Glutamatergic neuron (in vitro differentiated cells): ENCODE measurements at regions not wholly inside any gene's neighbourhood (a gene's known extent, or its start where the extent isn't known, plus 50 kb on each side); places are given as distances from the start of the nearest gene placed in this dataset.

Source experiments
- DNase-seq: peaks from one replicate; pipeline ENCODE4 v3.0.0; 2022
- H3K27ac Mint-ChIP-seq: one replicate; pipeline ENCODE4 v1.8.0; 2020; ENCODE audit warnings: mild to moderate bottlenecking, mixed read lengths, inconsistent platforms; ENCODE audit not compliant: unreplicated experiment
- H3K27me3 Mint-ChIP-seq: one replicate; pipeline ENCODE4 v1.8.0; 2020; ENCODE audit warnings: mild to moderate bottlenecking, moderate library complexity, mixed read lengths, inconsistent platforms; ENCODE audit not compliant: unreplicated experiment
- H3K36me3 Mint-ChIP-seq: one replicate; pipeline ENCODE4 v1.8.0; 2020; ENCODE audit warnings: mild to moderate bottlenecking, mixed read lengths, inconsistent platforms; ENCODE audit not compliant: unreplicated experiment
- H3K4me1 Mint-ChIP-seq: one replicate; pipeline ENCODE4 v1.8.0; 2020; ENCODE audit warnings: mild to moderate bottlenecking, low read depth, mixed read lengths, inconsistent platforms; ENCODE audit not compliant: unreplicated experiment
- H3K4me3 Mint-ChIP-seq: one replicate; pipeline ENCODE4 v1.8.0; 2020; ENCODE audit warnings: mild to moderate bottlenecking, mixed read lengths, inconsistent platforms; ENCODE audit not compliant: unreplicated experiment
- H3K9me3 Mint-ChIP-seq: one replicate; pipeline ENCODE4 v1.8.0; 2020; ENCODE audit warnings: mild to moderate bottlenecking, moderate library complexity, mixed read lengths, inconsistent platforms; ENCODE audit not compliant: unreplicated experiment
- CTCF ChIP-seq: fragments of 200-600 bp; sonication (generic); IDR thresholded peaks from one replicate; pipeline ENCODE4 v1.5.0; 2021; ENCODE audit not compliant: partially characterized antibody, unreplicated experiment

- Mint-ChIP-seq H3K4me1 (peaks cover 2% of the 10 kb centered on the region), H3K9me3 (no peaks in the 10 kb centered on the region)
Observed at GRCh38 chrX:40205471-40205870, 107.7 kb upstream of the BCOR start.

GRCh38 chrX:40202456-40202855 is 104.7 kb upstream of the BCOR start:
- no peaks in the 10 kb centered on the region for H3K27me3 Mint-ChIP-seq
- H3K27ac Mint-ChIP-seq = no peak overlapping the region
- H3K36me3 Mint-ChIP-seq = no peaks in the 10 kb centered on the region
- peaks cover 4% of the 10 kb centered on the region for H3K9me3 Mint-ChIP-seq
- H3K4me1 Mint-ChIP-seq = peaks cover 2% of the 10 kb centered on the region
- no peak for DNase-seq
- no peak overlapping the region for H3K4me3 Mint-ChIP-seq
- no peak for TF ChIP-seq CTCF

More at GRCh38 chrX:40205471-40205870, 107.7 kb upstream of the BCOR start:
- Mint-ChIP-seq H3K27me3 (no peaks in the 10 kb centered on the region), H3K36me3 (no peaks in the 10 kb centered on the region), H3K4me3 (no peak overlapping the region), H3K27ac (no peak overlapping the region)
- no peak for DNase-seq
- no peak for TF ChIP-seq CTCF

GRCh38 chrX:40201329-40201885 is 103.6 kb upstream of the BCOR start:
- Mint-ChIP-seq H3K9me3 (peaks cover 4% of the 10 kb centered on the region), H3K4me1 (peaks cover 2% of the 10 kb centered on the region), H3K27me3 (no peaks in the 10 kb centered on the region), H3K4me3 (no peak overlapping the region), H3K27ac (peak overlapping the region; percentile 77), H3K36me3 (no peaks in the 10 kb centered on the region)
- no peak for TF ChIP-seq CTCF
- no peak for DNase-seq

- peaks cover 4% of the 10 kb centered on the region for H3K9me3 Mint-ChIP-seq
- no peaks in the 10 kb centered on the region for H3K27me3 Mint-ChIP-seq
- no peak overlapping the region for H3K27ac Mint-ChIP-seq
- TF ChIP-seq CTCF = no peak
- H3K4me1 Mint-ChIP-seq = peaks cover 2% of the 10 kb centered on the region
- H3K36me3 Mint-ChIP-seq = no peaks in the 10 kb centered on the region
- peak; percentile 21 for DNase-seq
- no peak overlapping the region for H3K4me3 Mint-ChIP-seq
Observed at GRCh38 chrX:40199704-40200103, 101.9 kb upstream of the BCOR start.

GRCh38 chrX:40197071-40197470 is 99.3 kb upstream of the BCOR start:
- Mint-ChIP-seq H3K27ac (no peak overlapping the region), H3K4me1 (peaks cover 2% of the 10 kb centered on the region), H3K36me3 (no peaks in the 10 kb centered on the region), H3K4me3 (no peak overlapping the region), H3K9me3 (peaks cover 4% of the 10 kb centered on the region), H3K27me3 (no peaks in the 10 kb centered on the region)
- no peak for DNase-seq
- TF ChIP-seq CTCF = no peak
